GM19023 (cell line): ENCODE measurements at regions not wholly inside any gene's neighbourhood (a gene's known extent, or its start where the extent isn't known, plus 50 kb on each side); places are given as distances from the start of the nearest gene placed in this dataset.

ENCODE experiments used
- ATAC-seq: cut with Tn5 transposase; IDR thresholded peaks from one replicate; pipeline ENCODE4 v1.9.1; 2021; ENCODE audit warnings: mild to moderate bottlenecking, moderate library complexity; ENCODE audit not compliant: unreplicated experiment

DNA sequence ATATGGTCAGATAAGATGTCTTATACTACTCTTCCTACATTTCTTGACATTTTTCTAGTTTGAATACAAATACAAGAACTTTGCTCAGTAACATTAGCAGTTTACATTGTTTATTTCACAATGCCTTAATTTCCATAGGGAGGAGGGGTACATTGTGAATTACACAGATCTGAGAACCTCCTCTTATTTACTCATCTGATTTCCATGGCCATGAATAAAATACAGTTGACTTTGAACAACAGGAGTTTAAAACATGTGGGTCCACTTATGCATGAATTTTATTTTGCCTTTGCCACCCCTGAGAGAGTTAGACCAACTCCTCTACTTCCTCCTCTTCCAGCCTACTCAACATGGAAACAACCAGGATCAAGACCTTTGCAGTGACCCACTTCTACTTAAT is 67.7 kb downstream of the MGST1 start:
- no peak for ATAC-seq

GRCh38 chr12:16417058-16417457 is 69.6 kb downstream of the MGST1 start:
- no peak for ATAC-seq

DNA sequence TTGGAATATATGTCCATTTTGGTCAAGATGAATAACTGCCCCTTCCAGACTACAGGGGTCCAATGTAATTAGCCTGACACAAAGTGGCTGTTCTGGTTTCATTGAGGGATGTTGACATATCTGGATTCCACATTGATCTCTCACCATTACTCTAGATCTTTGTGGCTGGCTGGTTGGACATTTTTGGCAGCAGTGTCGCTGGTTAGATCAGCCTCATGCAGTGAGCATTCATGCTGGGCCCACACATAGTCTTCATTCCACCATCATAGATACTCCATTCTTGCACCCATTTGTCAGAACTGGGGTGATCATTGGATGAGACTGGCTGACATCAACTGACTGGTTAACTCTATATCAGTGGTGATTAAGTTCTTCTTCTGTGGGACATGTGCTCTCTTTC is 74.4 kb downstream of the MGST1 start:
- no peak for ATAC-seq

GRCh38 chr12:16424531-16424930 is 77.1 kb downstream of the MGST1 start:
- no peak for ATAC-seq

DNA sequence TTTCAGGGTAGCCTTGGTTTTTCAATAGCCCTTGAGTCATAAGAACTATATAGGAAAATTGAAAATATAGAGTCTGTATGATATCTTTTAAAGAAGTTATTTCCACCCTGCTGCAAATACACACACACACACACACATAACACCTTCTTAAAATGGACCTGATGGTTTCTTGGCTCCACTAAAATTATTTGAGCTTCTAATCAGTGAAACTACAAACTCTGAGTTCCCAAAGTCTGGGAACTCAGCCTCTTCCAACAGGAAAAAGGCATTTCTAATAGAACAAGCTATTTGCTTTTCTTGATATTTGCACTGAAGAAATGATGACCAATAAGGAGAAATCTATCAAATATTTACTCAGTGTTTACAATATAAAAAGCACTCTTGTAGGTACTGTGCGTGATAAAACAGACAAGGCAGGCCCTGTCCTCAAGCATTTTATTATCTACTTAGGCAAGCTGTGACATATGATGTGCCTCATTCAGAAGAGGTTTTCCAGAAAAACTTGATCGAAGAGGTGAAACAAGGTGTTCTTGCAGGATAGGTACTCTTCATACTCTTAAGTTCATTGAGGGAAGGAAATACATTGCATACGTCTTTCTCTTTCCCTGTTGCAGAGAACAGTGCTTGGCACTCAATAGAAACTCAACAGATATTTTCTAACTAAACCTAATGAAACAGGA is 88.6 kb downstream of the MGST1 start:
- no peak for ATAC-seq

DNA sequence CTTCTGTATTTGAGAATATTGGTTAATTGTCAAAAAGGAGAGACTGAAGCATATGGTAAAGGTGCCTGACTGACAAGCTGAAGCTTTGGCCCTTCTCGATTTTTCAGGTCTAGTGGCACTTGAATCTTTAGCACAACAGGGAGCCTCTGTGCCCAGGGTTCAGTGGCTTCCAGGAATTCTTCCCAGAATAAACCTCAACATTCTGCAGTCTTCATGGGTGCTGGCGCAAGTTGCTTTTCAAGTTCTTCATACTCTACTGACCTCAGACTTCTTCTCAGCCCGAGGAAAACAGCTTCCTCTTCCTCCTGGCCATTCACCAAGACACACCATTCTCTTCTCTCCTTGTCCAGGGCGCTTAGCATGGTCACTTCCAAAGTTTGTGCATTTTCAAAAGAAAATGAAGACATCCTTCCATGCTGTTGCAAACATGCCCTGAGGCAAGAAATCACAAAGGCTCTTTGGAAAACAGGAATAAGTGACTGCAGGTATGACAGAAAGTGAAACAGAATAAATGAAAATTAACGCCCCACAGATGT is 89.9 kb downstream of the MGST1 start:
- ATAC-seq, result no peak

- ATAC-seq, result no peak
These were observed 90.5 kb downstream of the MGST1 start for GRCh38 chr12:16437926-16438325.

- ATAC-seq, result no peak
These were observed 102.0 kb downstream of the MGST1 start for GRCh38 chr12:16449459-16449858.

GRCh38 chr12:16453319-16453718 is 105.9 kb downstream of the MGST1 start:
- no peak for ATAC-seq

- ATAC-seq, result no peak
These were observed 107.0 kb downstream of the MGST1 start for GRCh38 chr12:16454481-16454880.

DNA sequence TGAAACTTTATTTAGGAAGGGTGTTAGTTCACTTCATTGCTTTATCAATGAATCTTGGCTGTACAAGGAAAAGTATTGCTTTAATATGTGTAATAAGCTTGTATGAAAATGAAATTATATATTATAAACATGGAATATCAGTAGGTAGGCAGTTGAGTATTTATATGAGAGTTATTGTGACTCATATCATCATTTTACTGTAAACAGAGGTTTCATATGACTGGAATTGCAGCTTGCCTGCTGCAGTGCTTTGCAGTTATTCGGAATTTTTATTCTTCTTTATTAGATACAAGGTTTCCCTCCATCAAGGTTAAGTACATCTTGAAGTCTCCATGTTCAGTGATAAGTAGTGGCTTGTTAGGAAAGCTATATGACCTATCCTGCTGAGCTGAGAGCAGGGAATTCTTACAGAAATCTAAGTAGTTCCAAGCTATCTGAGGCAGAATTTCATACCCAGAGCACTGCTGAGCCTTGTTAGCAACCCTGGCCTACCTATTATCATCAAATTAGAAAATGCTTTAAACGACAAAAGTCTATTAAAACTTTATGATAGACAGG is 111.2 kb downstream of the MGST1 start:
- ATAC-seq, result no peak

GRCh38 chr12:16467272-16467671 is 119.8 kb downstream of the MGST1 start:
- ATAC-seq, result peak; percentile 57

DNA sequence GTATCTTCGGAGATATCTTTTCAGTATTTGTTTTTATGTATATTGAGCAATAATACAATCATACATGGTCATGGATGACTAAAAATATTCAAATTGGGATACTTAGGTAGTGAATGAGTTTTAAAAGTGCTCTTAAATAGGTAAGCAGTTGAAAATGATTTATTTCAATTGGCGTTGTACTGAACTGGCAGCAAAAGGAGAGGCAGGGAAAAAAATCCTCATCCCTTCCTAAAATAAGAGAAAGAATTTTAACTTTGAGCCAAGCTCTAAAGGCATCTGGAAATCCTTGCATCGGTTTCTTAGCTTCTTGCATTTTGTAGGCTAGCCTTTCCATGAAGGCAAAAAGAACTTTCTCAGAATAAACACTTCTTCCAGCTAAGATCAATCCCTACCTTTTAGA is 125.2 kb downstream of the MGST1 start:
- no peak for ATAC-seq

GRCh38 chr12:16473610-16474326 is 126.3 kb downstream of the MGST1 start:
- no peak for ATAC-seq

GRCh38 chr12:16474801-16475200 is 127.4 kb downstream of the MGST1 start:
- ATAC-seq, result no peak

- ATAC-seq, result no peak
These were observed 128.1 kb downstream of the MGST1 start for GRCh38 chr12:16475521-16475920.

- ATAC-seq, result no peak
These were observed 123.2 kb downstream of the LMO3 start for GRCh38 chr12:16482726-16483125.

- ATAC-seq, result no peak
These were observed 113.7 kb downstream of the LMO3 start for GRCh38 chr12:16492240-16492639.

DNA sequence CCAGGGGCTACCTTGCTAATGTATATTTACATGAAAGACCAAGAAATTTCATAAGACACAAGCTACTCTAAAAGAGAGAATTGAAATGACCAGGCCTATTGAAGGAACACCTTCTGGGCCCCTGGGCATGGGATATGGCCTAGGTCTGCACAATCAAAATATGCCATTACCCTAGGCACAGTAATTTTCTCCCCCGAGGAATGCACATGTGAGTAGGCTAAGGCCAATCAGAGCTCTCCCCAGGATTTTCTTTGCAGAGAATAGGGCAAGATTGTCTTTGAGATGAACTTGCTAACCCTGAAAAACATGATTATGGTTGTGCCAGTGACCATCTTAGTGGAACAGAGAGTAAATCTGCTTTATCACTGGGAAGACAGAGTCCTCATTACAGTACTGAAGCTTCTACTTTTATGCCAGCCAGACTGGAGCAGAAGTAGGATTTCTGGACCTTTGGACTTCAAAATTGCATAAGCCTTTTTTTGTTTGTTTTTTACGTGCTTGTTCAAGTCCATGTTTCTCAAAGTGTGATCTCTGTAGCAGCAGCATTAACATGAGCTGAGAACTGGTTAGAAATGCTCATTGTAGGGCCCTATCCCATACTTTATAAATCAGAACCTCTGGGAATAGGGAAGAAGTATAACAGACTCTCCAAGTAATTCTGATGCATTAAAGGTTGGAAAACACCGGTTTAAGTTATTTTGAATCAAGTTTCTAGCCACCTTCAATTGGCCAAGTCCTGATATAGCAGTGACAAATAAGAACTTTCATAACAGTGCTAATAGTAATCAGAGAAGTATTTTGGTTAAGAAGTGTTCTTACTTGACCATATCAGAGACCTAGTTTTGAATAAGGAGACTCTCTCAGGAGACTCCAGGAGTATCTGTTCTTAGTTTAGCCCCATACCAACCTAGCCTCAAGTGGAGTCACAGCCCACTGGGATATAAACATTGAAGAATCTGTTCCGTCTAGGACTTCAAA is 112.9 kb downstream of the LMO3 start:
- ATAC-seq, result no peak

GRCh38 chr12:16495196-16495595 is 110.8 kb downstream of the LMO3 start:
- no peak for ATAC-seq
